H9 (cell line): ENCODE measurements at regions not wholly inside any gene's neighbourhood (a gene's known extent, or its start where the extent isn't known, plus 50 kb on each side); places are given as distances from the start of the nearest gene placed in this dataset.

ENCODE experiments used
- DNase-seq: peaks from one replicate; pipeline ENCODE4 v3.0.0-alpha.2; 2017
- H2AFZ ChIP-seq: one replicate; pipeline ENCODE4 v1.6.1; 2013; ENCODE audit warnings: mild to moderate bottlenecking, low read length, control low read depth, moderate library complexity
- H2AK5ac ChIP-seq: 2 replicates; pipeline ENCODE4 v1.6.1; 2013; ENCODE audit warnings: low read length, control low read depth, mixed read lengths; ENCODE audit not compliant: insufficient read length
- H2BK120ac ChIP-seq: one replicate; pipeline ENCODE4 v1.6.1; 2013; ENCODE audit warnings: low read depth, mild to moderate bottlenecking, low read length, control low read depth, inconsistent platforms; ENCODE audit not compliant: poor library complexity, severe bottlenecking
- H2BK12ac ChIP-seq: 2 replicates; pipeline ENCODE4 v1.6.1; 2013; ENCODE audit warnings: low read length, control low read depth, mixed read lengths, low read depth; ENCODE audit not compliant: insufficient read length
- H2BK15ac ChIP-seq: 2 replicates; pipeline ENCODE4 v1.6.1; 2013; ENCODE audit warnings: low read depth, low read length, control low read depth
- H2BK20ac ChIP-seq: one replicate; pipeline ENCODE4 v1.6.1; 2013; ENCODE audit warnings: low read depth, mild to moderate bottlenecking, low read length, control low read depth, inconsistent platforms; ENCODE audit not compliant: poor library complexity, severe bottlenecking
- H2BK5ac ChIP-seq: 2 replicates; pipeline ENCODE4 v1.6.1; 2013; ENCODE audit warnings: low read length, control low read depth, mixed read lengths; ENCODE audit not compliant: insufficient read length
- H3K14ac ChIP-seq: 2 replicates; pipeline ENCODE4 v1.6.1; 2013; ENCODE audit warnings: low read length, control low read depth; ENCODE audit not compliant: insufficient read depth
- H3K18ac ChIP-seq: 2 replicates; pipeline ENCODE4 v1.6.1; 2013; ENCODE audit warnings: low read depth, mild to moderate bottlenecking, mixed read lengths, low read length, control low read depth; ENCODE audit not compliant: insufficient read length
- H3K23ac ChIP-seq: 2 replicates; pipeline ENCODE4 v1.6.1; 2013; ENCODE audit warnings: low read length, control low read depth, mixed read lengths, low read depth; ENCODE audit not compliant: insufficient read length
- H3K23me2 ChIP-seq: 2 replicates; pipeline ENCODE4 v1.6.1; 2013; ENCODE audit warnings: low read depth, mild to moderate bottlenecking, mixed read lengths, low read length, control low read depth; ENCODE audit not compliant: insufficient read length, poor library complexity, severe bottlenecking
- H3K27ac ChIP-seq: 2 replicates; pipeline ENCODE4 v1.5.1; 2013; ENCODE audit warnings: low read length, control low read depth, mixed read lengths, low read depth; ENCODE audit not compliant: insufficient read length
- H3K27me3 ChIP-seq: 2 replicates; pipeline ENCODE4 v1.6.1; 2013; ENCODE audit warnings: low read length, control low read depth, inconsistent platforms; ENCODE audit not compliant: insufficient read depth
- H3K4ac ChIP-seq: 2 replicates; pipeline ENCODE4 v1.6.1; 2013; ENCODE audit warnings: low read depth, mild to moderate bottlenecking, control low read depth, inconsistent platforms, low read length, moderate library complexity
- H3K4me1 ChIP-seq: 2 replicates; pipeline ENCODE4 v1.6.1; 2013; ENCODE audit warnings: low read length, control low read depth, inconsistent platforms; ENCODE audit not compliant: insufficient read depth
- H3K4me2 ChIP-seq: 2 replicates; pipeline ENCODE4 v1.6.1; 2013; ENCODE audit warnings: low read length, control low read depth, mixed read lengths; ENCODE audit not compliant: insufficient read length, insufficient read depth
- H3K56ac ChIP-seq: 2 replicates; pipeline ENCODE4 v1.6.1; 2013; ENCODE audit warnings: low read depth, mild to moderate bottlenecking, mixed read lengths, low read length, control low read depth; ENCODE audit not compliant: insufficient read length
- H3K79me1 ChIP-seq: 2 replicates; pipeline ENCODE4 v1.6.1; 2013; ENCODE audit warnings: low read depth, mild to moderate bottlenecking, moderate library complexity, low read length, control low read depth, inconsistent platforms; ENCODE audit not compliant: insufficient read depth, poor library complexity, severe bottlenecking
- H3K79me2 ChIP-seq: 2 replicates; pipeline ENCODE4 v1.6.1; 2013; ENCODE audit warnings: low read length, control low read depth, inconsistent platforms; ENCODE audit not compliant: insufficient read depth
- H3K9ac ChIP-seq: 2 replicates; pipeline ENCODE4 v1.6.1; 2013; ENCODE audit warnings: low read length, control low read depth, mixed read lengths; ENCODE audit not compliant: insufficient read length; ENCODE audit errors: extremely low read depth
- H3K9me3 ChIP-seq: one replicate; pipeline ENCODE4 v1.6.1; 2013; ENCODE audit warnings: low read depth, low read length, inconsistent platforms; ENCODE audit not compliant: control insufficient read depth
- H3T11ph ChIP-seq: one replicate; pipeline ENCODE4 v1.6.1; 2013; ENCODE audit warnings: mild to moderate bottlenecking, low read length, control low read depth, inconsistent platforms
- H4K20me1 ChIP-seq: one replicate; pipeline ENCODE4 v1.6.1; 2013; ENCODE audit not compliant: control insufficient read depth, insufficient read length, insufficient read depth
- H4K5ac ChIP-seq: 2 replicates; pipeline ENCODE4 v1.6.1; 2013; ENCODE audit warnings: low read depth, mild to moderate bottlenecking, mixed read lengths, low read length, control low read depth; ENCODE audit not compliant: insufficient read length
- H4K8ac ChIP-seq: replicated peaks from 2 replicates; pipeline ENCODE4 v1.6.1; 2013; ENCODE audit warnings: low read length, control low read depth, mixed read lengths, low read depth; ENCODE audit not compliant: insufficient read length
- H4K91ac ChIP-seq: 2 replicates; pipeline ENCODE4 v1.6.1; 2013; ENCODE audit warnings: low read depth, mild to moderate bottlenecking, moderate library complexity, mixed read lengths, low read length, control low read depth; ENCODE audit not compliant: insufficient read length
- H3K27ac Mint-ChIP-seq, 3 experiments: 2 replicates in 2 of 3; 3 replicates in 1 of 3; pipeline ENCODE4 v1.8.0; 2020 to 2021; ENCODE audit warnings: mixed read lengths in 3 of 3, mild to moderate bottlenecking in 1 of 3, moderate library complexity in 1 of 3
- H3K27me3 Mint-ChIP-seq: 2 replicates; pipeline ENCODE4 v1.8.0; 2021; ENCODE audit warnings: low read depth, mild to moderate bottlenecking, moderate library complexity, mixed read lengths
- H3K36me3 Mint-ChIP-seq, 3 experiments: 2 replicates in 2 of 3; 3 replicates in 1 of 3; pipeline ENCODE4 v1.8.0; 2020 to 2021; ENCODE audit warnings: low read depth in 3 of 3, mixed read lengths in 3 of 3; ENCODE audit not compliant: insufficient read depth in 1 of 3
- H3K4me1 Mint-ChIP-seq, 2 experiments: 2 replicates each; pipeline ENCODE4 v1.8.0; 2020; ENCODE audit warnings: mixed read lengths in 2 of 2
- H3K4me3 Mint-ChIP-seq, 2 experiments: 2 replicates in 1 of 2; 3 replicates in 1 of 2; pipeline ENCODE4 v1.8.0; 2020 to 2021; ENCODE audit warnings: mild to moderate bottlenecking in 2 of 2, mixed read lengths in 2 of 2, moderate library complexity in 1 of 2
- H3K9me3 Mint-ChIP-seq, 2 experiments: 2 replicates in 1 of 2; 3 replicates in 1 of 2; pipeline ENCODE4 v1.8.0; 2020; ENCODE audit warnings: mild to moderate bottlenecking in 2 of 2, mixed read lengths in 2 of 2, moderate library complexity in 1 of 2
- CTCF ChIP-seq: fragments of 200-600 bp; sonication (generic); conservative IDR thresholded peaks from 3 replicates; pipeline ENCODE4 v1.8.0; 2021; ENCODE audit warnings: antibody characterized with exemption, mild to moderate bottlenecking
- WGBS: extraction: QIAGEN DNeasy Blood & Tissue Kit; methylation state at CpG from one replicate; pipeline ENCODE4 v1.1.7; 2013; ENCODE audit warnings: missing lambda C conversion rate, low lambda C conversion rate, mixed read lengths; ENCODE audit not compliant: insufficient read length; ENCODE audit errors: extremely low coverage; 5-methylcytosine and 5-hydroxymethylcytosine counted together

DNA sequence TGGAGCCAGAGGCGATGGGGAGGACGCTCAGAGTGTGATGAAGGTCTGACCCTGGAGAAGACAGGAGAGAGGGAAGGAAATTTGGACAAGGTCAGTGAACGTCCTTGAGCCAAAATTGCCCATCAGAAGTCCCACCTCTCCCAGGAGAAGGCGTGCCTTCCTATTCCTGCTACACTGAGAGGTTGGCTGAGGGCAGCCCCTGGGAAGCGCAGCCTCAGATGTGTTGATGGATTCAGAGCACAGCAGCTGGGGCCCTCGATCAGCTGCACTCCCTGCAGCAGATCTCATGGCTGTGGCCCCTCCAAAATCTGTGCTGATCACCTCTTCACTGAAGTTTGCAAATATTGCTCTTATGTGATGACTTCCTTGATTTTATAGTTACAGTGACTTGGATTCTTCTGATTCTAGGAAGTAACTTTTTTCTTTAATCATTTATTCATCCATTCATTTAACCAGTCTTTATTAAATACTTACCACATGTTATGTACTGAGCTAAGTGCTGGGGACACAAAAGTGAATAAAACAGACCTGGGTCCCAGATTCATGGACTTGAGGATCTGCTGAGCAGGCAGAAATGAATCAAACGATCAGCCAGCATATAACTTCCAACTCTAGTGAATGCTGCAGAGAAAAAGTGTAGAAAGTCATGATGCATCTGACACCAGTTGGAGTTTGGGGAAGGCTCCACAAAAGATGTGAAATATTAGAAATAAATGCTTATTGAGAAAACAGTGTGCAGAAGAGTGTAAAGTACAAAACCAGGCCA is 69.6 kb upstream of the ARMC2 start:
- Mint-ChIP-seq H3K9me3 (peaks cover 0 to 4% of the 10 kb centered on the region in 2 experiments; a peak in 3 of 5 replicates), H3K4me3 (no peak overlapping the region), H3K36me3 (no peaks in the 10 kb centered on the region), H3K27ac (no peak overlapping the region), H3K4me1 (peaks cover 35 to 40% of the 10 kb centered on the region in 2 experiments), H3K27me3 (peaks cover 27% of the 10 kb centered on the region)
- H3K23ac ChIP-seq: no peak overlapping the region
- H3K79me2 ChIP-seq: no peaks in the 10 kb centered on the region
- no peaks in the 10 kb centered on the region for H3K79me1 ChIP-seq
- no peak for DNase-seq
- no peaks in the 10 kb centered on the region for H3K9me3 ChIP-seq
- H2AK5ac ChIP-seq: no peak overlapping the region
- H3K27me3 ChIP-seq: no peaks in the 10 kb centered on the region
- no peak overlapping the region for H2BK5ac ChIP-seq
- H4K8ac ChIP-seq: no peak overlapping the region
- peaks cover 3% of the 10 kb centered on the region; the same call in 1 of the 2 replicates for H3K4me1 ChIP-seq
- H3K9ac ChIP-seq: no peak overlapping the region
- no peak overlapping the region for H4K5ac ChIP-seq
- TF ChIP-seq CTCF: no peak
- no peak overlapping the region for H3K56ac ChIP-seq
- H3K14ac ChIP-seq: no peak overlapping the region
- peaks cover 7% of the 10 kb centered on the region for H3K23me2 ChIP-seq
- no peak overlapping the region for H2BK12ac ChIP-seq
- H2BK20ac ChIP-seq: no peak overlapping the region
- no CpG with 5 or more reads among the region's 7 CpGs for WGBS
- H4K91ac ChIP-seq: no peak overlapping the region
- H2BK120ac ChIP-seq: no peak overlapping the region
- H3T11ph ChIP-seq: no peak overlapping the region
- no peak overlapping the region for H2BK15ac ChIP-seq
- H4K20me1 ChIP-seq: no peaks in the 10 kb centered on the region
- H3K4me2 ChIP-seq: no peak overlapping the region
- no peak overlapping the region for H2AFZ ChIP-seq
- H3K18ac ChIP-seq: no peak overlapping the region
- no peak overlapping the region for H3K4ac ChIP-seq
- no peak overlapping the region for H3K27ac ChIP-seq
